H9 (cell line): ENCODE measurements at regions not wholly inside any gene's neighbourhood (a gene's known extent, or its start where the extent isn't known, plus 50 kb on each side); places are given as distances from the start of the nearest gene placed in this dataset.

Experiments used
- DNase-seq: peaks from one replicate; pipeline ENCODE4 v3.0.0-alpha.2; 2017
- H2AFZ ChIP-seq: one replicate; pipeline ENCODE4 v1.6.1; 2013; ENCODE audit warnings: mild to moderate bottlenecking, low read length, control low read depth, moderate library complexity
- H2AK5ac ChIP-seq: 2 replicates; pipeline ENCODE4 v1.6.1; 2013; ENCODE audit warnings: low read length, control low read depth, mixed read lengths; ENCODE audit not compliant: insufficient read length
- H2BK120ac ChIP-seq: one replicate; pipeline ENCODE4 v1.6.1; 2013; ENCODE audit warnings: low read depth, mild to moderate bottlenecking, low read length, control low read depth, inconsistent platforms; ENCODE audit not compliant: poor library complexity, severe bottlenecking
- H2BK12ac ChIP-seq: 2 replicates; pipeline ENCODE4 v1.6.1; 2013; ENCODE audit warnings: low read length, control low read depth, mixed read lengths, low read depth; ENCODE audit not compliant: insufficient read length
- H2BK15ac ChIP-seq: 2 replicates; pipeline ENCODE4 v1.6.1; 2013; ENCODE audit warnings: low read depth, low read length, control low read depth
- H2BK20ac ChIP-seq: one replicate; pipeline ENCODE4 v1.6.1; 2013; ENCODE audit warnings: low read depth, mild to moderate bottlenecking, low read length, control low read depth, inconsistent platforms; ENCODE audit not compliant: poor library complexity, severe bottlenecking
- H2BK5ac ChIP-seq: 2 replicates; pipeline ENCODE4 v1.6.1; 2013; ENCODE audit warnings: low read length, control low read depth, mixed read lengths; ENCODE audit not compliant: insufficient read length
- H3K14ac ChIP-seq: 2 replicates; pipeline ENCODE4 v1.6.1; 2013; ENCODE audit warnings: low read length, control low read depth; ENCODE audit not compliant: insufficient read depth
- H3K18ac ChIP-seq: 2 replicates; pipeline ENCODE4 v1.6.1; 2013; ENCODE audit warnings: low read depth, mild to moderate bottlenecking, mixed read lengths, low read length, control low read depth; ENCODE audit not compliant: insufficient read length
- H3K23ac ChIP-seq: 2 replicates; pipeline ENCODE4 v1.6.1; 2013; ENCODE audit warnings: low read length, control low read depth, mixed read lengths, low read depth; ENCODE audit not compliant: insufficient read length
- H3K23me2 ChIP-seq: 2 replicates; pipeline ENCODE4 v1.6.1; 2013; ENCODE audit warnings: low read depth, mild to moderate bottlenecking, mixed read lengths, low read length, control low read depth; ENCODE audit not compliant: insufficient read length, poor library complexity, severe bottlenecking
- H3K27ac ChIP-seq: 2 replicates; pipeline ENCODE4 v1.5.1; 2013; ENCODE audit warnings: low read length, control low read depth, mixed read lengths, low read depth; ENCODE audit not compliant: insufficient read length
- H3K27me3 ChIP-seq: 2 replicates; pipeline ENCODE4 v1.6.1; 2013; ENCODE audit warnings: low read length, control low read depth, inconsistent platforms; ENCODE audit not compliant: insufficient read depth
- H3K4ac ChIP-seq: 2 replicates; pipeline ENCODE4 v1.6.1; 2013; ENCODE audit warnings: low read depth, mild to moderate bottlenecking, control low read depth, inconsistent platforms, low read length, moderate library complexity
- H3K4me1 ChIP-seq: 2 replicates; pipeline ENCODE4 v1.6.1; 2013; ENCODE audit warnings: low read length, control low read depth, inconsistent platforms; ENCODE audit not compliant: insufficient read depth
- H3K4me2 ChIP-seq: 2 replicates; pipeline ENCODE4 v1.6.1; 2013; ENCODE audit warnings: low read length, control low read depth, mixed read lengths; ENCODE audit not compliant: insufficient read length, insufficient read depth
- H3K56ac ChIP-seq: 2 replicates; pipeline ENCODE4 v1.6.1; 2013; ENCODE audit warnings: low read depth, mild to moderate bottlenecking, mixed read lengths, low read length, control low read depth; ENCODE audit not compliant: insufficient read length
- H3K79me1 ChIP-seq: 2 replicates; pipeline ENCODE4 v1.6.1; 2013; ENCODE audit warnings: low read depth, mild to moderate bottlenecking, moderate library complexity, low read length, control low read depth, inconsistent platforms; ENCODE audit not compliant: insufficient read depth, poor library complexity, severe bottlenecking
- H3K79me2 ChIP-seq: 2 replicates; pipeline ENCODE4 v1.6.1; 2013; ENCODE audit warnings: low read length, control low read depth, inconsistent platforms; ENCODE audit not compliant: insufficient read depth
- H3K9ac ChIP-seq: 2 replicates; pipeline ENCODE4 v1.6.1; 2013; ENCODE audit warnings: low read length, control low read depth, mixed read lengths; ENCODE audit not compliant: insufficient read length; ENCODE audit errors: extremely low read depth
- H3K9me3 ChIP-seq: one replicate; pipeline ENCODE4 v1.6.1; 2013; ENCODE audit warnings: low read depth, low read length, inconsistent platforms; ENCODE audit not compliant: control insufficient read depth
- H3T11ph ChIP-seq: one replicate; pipeline ENCODE4 v1.6.1; 2013; ENCODE audit warnings: mild to moderate bottlenecking, low read length, control low read depth, inconsistent platforms
- H4K20me1 ChIP-seq: one replicate; pipeline ENCODE4 v1.6.1; 2013; ENCODE audit not compliant: control insufficient read depth, insufficient read length, insufficient read depth
- H4K5ac ChIP-seq: 2 replicates; pipeline ENCODE4 v1.6.1; 2013; ENCODE audit warnings: low read depth, mild to moderate bottlenecking, mixed read lengths, low read length, control low read depth; ENCODE audit not compliant: insufficient read length
- H4K8ac ChIP-seq: replicated peaks from 2 replicates; pipeline ENCODE4 v1.6.1; 2013; ENCODE audit warnings: low read length, control low read depth, mixed read lengths, low read depth; ENCODE audit not compliant: insufficient read length
- H4K91ac ChIP-seq: 2 replicates; pipeline ENCODE4 v1.6.1; 2013; ENCODE audit warnings: low read depth, mild to moderate bottlenecking, moderate library complexity, mixed read lengths, low read length, control low read depth; ENCODE audit not compliant: insufficient read length
- H3K27ac Mint-ChIP-seq, 3 experiments: 2 replicates in 2 of 3; 3 replicates in 1 of 3; pipeline ENCODE4 v1.8.0; 2020 to 2021; ENCODE audit warnings: mixed read lengths in 3 of 3, mild to moderate bottlenecking in 1 of 3, moderate library complexity in 1 of 3
- H3K27me3 Mint-ChIP-seq: 2 replicates; pipeline ENCODE4 v1.8.0; 2021; ENCODE audit warnings: low read depth, mild to moderate bottlenecking, moderate library complexity, mixed read lengths
- H3K36me3 Mint-ChIP-seq, 3 experiments: 2 replicates in 2 of 3; 3 replicates in 1 of 3; pipeline ENCODE4 v1.8.0; 2020 to 2021; ENCODE audit warnings: low read depth in 3 of 3, mixed read lengths in 3 of 3; ENCODE audit not compliant: insufficient read depth in 1 of 3
- H3K4me1 Mint-ChIP-seq, 2 experiments: 2 replicates each; pipeline ENCODE4 v1.8.0; 2020; ENCODE audit warnings: mixed read lengths in 2 of 2
- H3K4me3 Mint-ChIP-seq, 2 experiments: 2 replicates in 1 of 2; 3 replicates in 1 of 2; pipeline ENCODE4 v1.8.0; 2020 to 2021; ENCODE audit warnings: mild to moderate bottlenecking in 2 of 2, mixed read lengths in 2 of 2, moderate library complexity in 1 of 2
- H3K9me3 Mint-ChIP-seq, 2 experiments: 2 replicates in 1 of 2; 3 replicates in 1 of 2; pipeline ENCODE4 v1.8.0; 2020; ENCODE audit warnings: mild to moderate bottlenecking in 2 of 2, mixed read lengths in 2 of 2, moderate library complexity in 1 of 2
- TF ChIP-seq, protein P1 (sequence below): fragments of 200-600 bp; sonication (generic); conservative IDR thresholded peaks from 3 replicates; pipeline ENCODE4 v1.8.0; 2021; ENCODE audit warnings: antibody characterized with exemption, mild to moderate bottlenecking

- Histone ChIP-seq H2AFZ (no peak overlapping the region), H3K79me1 (no peaks in the 10 kb centered on the region), H3K14ac (no peak overlapping the region), H2BK12ac (no peak overlapping the region), H3K23ac (no peak overlapping the region), H3K18ac (no peak overlapping the region), H4K91ac (no peak overlapping the region), H2AK5ac (no peak overlapping the region), H3K27ac (no peak overlapping the region), H4K5ac (no peak overlapping the region), H2BK20ac (no peak overlapping the region), H3K9ac (no peak overlapping the region), H4K8ac (no peak overlapping the region), H3T11ph (no peak overlapping the region), H4K20me1 (no peaks in the 10 kb centered on the region), H2BK120ac (no peak overlapping the region), H3K4ac (no peak overlapping the region), H3K23me2 (no peaks in the 10 kb centered on the region), H3K56ac (no peak overlapping the region), H2BK15ac (no peak overlapping the region), H3K79me2 (no peaks in the 10 kb centered on the region), H3K9me3 (no peaks in the 10 kb centered on the region), H2BK5ac (no peak overlapping the region), H3K4me2 (no peak overlapping the region), H3K27me3 (no peaks in the 10 kb centered on the region), H3K4me1 (no peaks in the 10 kb centered on the region; the same call in 1 of the 2 replicates)
- Mint-ChIP-seq H3K36me3 (peaks cover 4 to 36% (median 13%) of the 10 kb centered on the region in 3 experiments), H3K9me3 (peaks cover 17 to 35% of the 10 kb centered on the region in 2 experiments), H3K27me3 (no peaks in the 10 kb centered on the region), H3K4me1 (no peaks in the 10 kb centered on the region), H3K4me3 (no peak overlapping the region), H3K27ac (no peak overlapping the region)
- DNase-seq: no peak
- TF ChIP-seq, protein P1, sequence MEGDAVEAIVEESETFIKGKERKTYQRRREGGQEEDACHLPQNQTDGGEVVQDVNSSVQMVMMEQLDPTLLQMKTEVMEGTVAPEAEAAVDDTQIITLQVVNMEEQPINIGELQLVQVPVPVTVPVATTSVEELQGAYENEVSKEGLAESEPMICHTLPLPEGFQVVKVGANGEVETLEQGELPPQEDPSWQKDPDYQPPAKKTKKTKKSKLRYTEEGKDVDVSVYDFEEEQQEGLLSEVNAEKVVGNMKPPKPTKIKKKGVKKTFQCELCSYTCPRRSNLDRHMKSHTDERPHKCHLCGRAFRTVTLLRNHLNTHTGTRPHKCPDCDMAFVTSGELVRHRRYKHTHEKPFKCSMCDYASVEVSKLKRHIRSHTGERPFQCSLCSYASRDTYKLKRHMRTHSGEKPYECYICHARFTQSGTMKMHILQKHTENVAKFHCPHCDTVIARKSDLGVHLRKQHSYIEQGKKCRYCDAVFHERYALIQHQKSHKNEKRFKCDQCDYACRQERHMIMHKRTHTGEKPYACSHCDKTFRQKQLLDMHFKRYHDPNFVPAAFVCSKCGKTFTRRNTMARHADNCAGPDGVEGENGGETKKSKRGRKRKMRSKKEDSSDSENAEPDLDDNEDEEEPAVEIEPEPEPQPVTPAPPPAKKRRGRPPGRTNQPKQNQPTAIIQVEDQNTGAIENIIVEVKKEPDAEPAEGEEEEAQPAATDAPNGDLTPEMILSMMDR: no peak
Observed at GRCh38 chr3:82274897-82275296, 513.5 kb upstream of the GBE1 start.
